Neural cell (in vitro differentiated cells): ENCODE measurements at regions not wholly inside any gene's neighbourhood (a gene's known extent, or its start where the extent isn't known, plus 50 kb on each side); places are given as distances from the start of the nearest gene placed in this dataset.

Source experiments
- H2AFZ ChIP-seq: fragments of 200-600, 300-800 bp; sonication (generic), shearing (Covaris generic); 2 replicates; pipeline ENCODE4 v1.6.0; 2014; ENCODE audit warnings: low read depth, mild to moderate bottlenecking, antibody characterized with exemption, low read length, moderate library complexity
- H3F3A ChIP-seq: fragments of 200-600 bp; shearing (Covaris generic); 2 replicates; pipeline ENCODE4 v1.6.1; 2016; ENCODE audit warnings: mild to moderate bottlenecking, moderate library complexity, mixed read lengths, antibody characterized with exemption, low read length; ENCODE audit not compliant: insufficient read depth, poor library complexity, severe bottlenecking
- H3K27ac ChIP-seq: fragments of 200-600, 300-800 bp; sonication (generic), shearing (Covaris generic); 2 replicates; pipeline ENCODE4 v1.5.1; 2014; ENCODE audit warnings: mild to moderate bottlenecking, low read length, moderate library complexity
- H3K27me3 ChIP-seq: fragments of 300-800, 200-600 bp; sonication (generic), shearing (Covaris generic); 2 replicates; pipeline ENCODE4 v1.6.0; 2014; ENCODE audit warnings: mild to moderate bottlenecking, low read depth, low read length, moderate library complexity; ENCODE audit not compliant: insufficient read depth
- H3K36me3 ChIP-seq: fragments of 300-800, 200-600 bp; sonication (generic), shearing (Covaris generic); 2 replicates; pipeline ENCODE4 v1.5.1; 2014; ENCODE audit warnings: mild to moderate bottlenecking, antibody characterized with exemption, low read length, moderate library complexity; ENCODE audit not compliant: insufficient read depth
- H3K4me2 ChIP-seq: fragments of 300-800, 200-600 bp; sonication (generic), shearing (Covaris generic); 2 replicates; pipeline ENCODE4 v1.6.0; 2014; ENCODE audit warnings: mild to moderate bottlenecking, low read length
- H3K4me3 ChIP-seq: fragments of 300-800, 200-600 bp; sonication (generic), shearing (Covaris generic); 2 replicates; pipeline ENCODE4 v1.5.1; 2014; ENCODE audit warnings: mild to moderate bottlenecking, low read length, moderate library complexity
- H3K79me2 ChIP-seq: fragments of 200-600 bp; shearing (Covaris generic); replicated peaks from 2 replicates; pipeline ENCODE4 v1.6.0; 2014; ENCODE audit warnings: mild to moderate bottlenecking, low read length, moderate library complexity; ENCODE audit not compliant: insufficient read depth
- H3K9ac ChIP-seq: fragments of 300-800, 200-600 bp; sonication (generic), shearing (Covaris generic); 2 replicates; pipeline ENCODE4 v1.6.1; 2016; ENCODE audit warnings: mild to moderate bottlenecking, low read length, mixed read lengths
- H3K9me2 ChIP-seq: fragments of 200-600 bp; shearing (Covaris generic); 2 replicates; pipeline ENCODE4 v1.6.1; 2016; ENCODE audit warnings: mild to moderate bottlenecking, low read length, mixed read lengths; ENCODE audit not compliant: insufficient read depth
- H3K9me3 ChIP-seq: fragments of 200-600, 300-800 bp; sonication (generic), shearing (Covaris generic); 2 replicates; pipeline ENCODE4 v1.6.1; 2016; ENCODE audit warnings: mild to moderate bottlenecking, mixed run types, low read length, moderate library complexity, mixed read lengths
- H4K20me1 ChIP-seq: fragments of 200-600 bp; shearing (Covaris generic); 2 replicates; pipeline ENCODE4 v1.6.1; 2016; ENCODE audit warnings: mild to moderate bottlenecking, mixed run types; ENCODE audit not compliant: insufficient read depth
- EP300 ChIP-seq: fragments of 450-650 bp; conservative IDR thresholded peaks from 2 replicates; pipeline ENCODE4 v1.6.1; 2014; ENCODE audit warnings: antibody characterized with exemption, mild to moderate bottlenecking, moderate library complexity; ENCODE audit not compliant: poor library complexity, severe bottlenecking
- EZH2 ChIP-seq: fragments of 200-600, 300-800 bp; shearing (Covaris generic), sonication (generic); IDR thresholded peaks from 2 replicates; pipeline ENCODE4 v1.6.1; 2014; ENCODE audit warnings: antibody characterized with exemption, low read length, borderline replicate concordance, mild to moderate bottlenecking; ENCODE audit not compliant: insufficient read depth, poor library complexity, severe bottlenecking
- MXI1 ChIP-seq: fragments of 450-650 bp; conservative IDR thresholded peaks from 2 replicates; pipeline ENCODE4 v1.6.1; 2014; ENCODE audit warnings: antibody characterized with exemption, mild to moderate bottlenecking; ENCODE audit not compliant: poor library complexity, severe bottlenecking
- POLR2AphosphoS5 ChIP-seq: IDR thresholded peaks from 2 replicates; pipeline ENCODE4 v1.6.1; 2012
- RAD21 ChIP-seq: fragments of 450-650 bp; conservative IDR thresholded peaks from 2 replicates; pipeline ENCODE4 v1.6.1; 2014; ENCODE audit warnings: antibody characterized with exemption, mild to moderate bottlenecking, moderate library complexity
- SMC3 ChIP-seq: fragments of 450-650 bp; conservative IDR thresholded peaks from 2 replicates; pipeline ENCODE4 v1.6.1; 2014; ENCODE audit warnings: antibody characterized with exemption, mild to moderate bottlenecking, moderate library complexity; ENCODE audit not compliant: poor library complexity
- TAF1 ChIP-seq: IDR thresholded peaks from 2 replicates; pipeline ENCODE4 v1.6.1; 2012; ENCODE audit warnings: low read depth
- TF ChIP-seq, protein P1 (sequence below): fragments of 450-650 bp; IDR thresholded peaks from 2 replicates; pipeline ENCODE4 v1.5.1; 2014; ENCODE audit warnings: antibody characterized with exemption, mild to moderate bottlenecking, moderate library complexity; ENCODE audit not compliant: poor library complexity, severe bottlenecking
- TF ChIP-seq, protein P2 (sequence below): IDR thresholded peaks from 2 replicates; pipeline ENCODE4 v1.6.1; 2012; ENCODE audit warnings: borderline replicate concordance

GRCh38 chr13:50116430-50116973, 101.3 kb downstream of the KCNRG start:
- H2AFZ ChIP-seq: no peak overlapping the region
- no peaks in the 10 kb centered on the region for H3K79me2 ChIP-seq
- no peaks in the 10 kb centered on the region for H3K9me2 ChIP-seq
- TF ChIP-seq, protein P1, sequence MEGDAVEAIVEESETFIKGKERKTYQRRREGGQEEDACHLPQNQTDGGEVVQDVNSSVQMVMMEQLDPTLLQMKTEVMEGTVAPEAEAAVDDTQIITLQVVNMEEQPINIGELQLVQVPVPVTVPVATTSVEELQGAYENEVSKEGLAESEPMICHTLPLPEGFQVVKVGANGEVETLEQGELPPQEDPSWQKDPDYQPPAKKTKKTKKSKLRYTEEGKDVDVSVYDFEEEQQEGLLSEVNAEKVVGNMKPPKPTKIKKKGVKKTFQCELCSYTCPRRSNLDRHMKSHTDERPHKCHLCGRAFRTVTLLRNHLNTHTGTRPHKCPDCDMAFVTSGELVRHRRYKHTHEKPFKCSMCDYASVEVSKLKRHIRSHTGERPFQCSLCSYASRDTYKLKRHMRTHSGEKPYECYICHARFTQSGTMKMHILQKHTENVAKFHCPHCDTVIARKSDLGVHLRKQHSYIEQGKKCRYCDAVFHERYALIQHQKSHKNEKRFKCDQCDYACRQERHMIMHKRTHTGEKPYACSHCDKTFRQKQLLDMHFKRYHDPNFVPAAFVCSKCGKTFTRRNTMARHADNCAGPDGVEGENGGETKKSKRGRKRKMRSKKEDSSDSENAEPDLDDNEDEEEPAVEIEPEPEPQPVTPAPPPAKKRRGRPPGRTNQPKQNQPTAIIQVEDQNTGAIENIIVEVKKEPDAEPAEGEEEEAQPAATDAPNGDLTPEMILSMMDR: no peak
- TF ChIP-seq SMC3 (no peak), POLR2AphosphoS5 (no peak), EP300 (no peak), MXI1 (no peak), TAF1 (no peak), EZH2 (no peak), RAD21 (no peak)
- TF ChIP-seq, protein P2, sequence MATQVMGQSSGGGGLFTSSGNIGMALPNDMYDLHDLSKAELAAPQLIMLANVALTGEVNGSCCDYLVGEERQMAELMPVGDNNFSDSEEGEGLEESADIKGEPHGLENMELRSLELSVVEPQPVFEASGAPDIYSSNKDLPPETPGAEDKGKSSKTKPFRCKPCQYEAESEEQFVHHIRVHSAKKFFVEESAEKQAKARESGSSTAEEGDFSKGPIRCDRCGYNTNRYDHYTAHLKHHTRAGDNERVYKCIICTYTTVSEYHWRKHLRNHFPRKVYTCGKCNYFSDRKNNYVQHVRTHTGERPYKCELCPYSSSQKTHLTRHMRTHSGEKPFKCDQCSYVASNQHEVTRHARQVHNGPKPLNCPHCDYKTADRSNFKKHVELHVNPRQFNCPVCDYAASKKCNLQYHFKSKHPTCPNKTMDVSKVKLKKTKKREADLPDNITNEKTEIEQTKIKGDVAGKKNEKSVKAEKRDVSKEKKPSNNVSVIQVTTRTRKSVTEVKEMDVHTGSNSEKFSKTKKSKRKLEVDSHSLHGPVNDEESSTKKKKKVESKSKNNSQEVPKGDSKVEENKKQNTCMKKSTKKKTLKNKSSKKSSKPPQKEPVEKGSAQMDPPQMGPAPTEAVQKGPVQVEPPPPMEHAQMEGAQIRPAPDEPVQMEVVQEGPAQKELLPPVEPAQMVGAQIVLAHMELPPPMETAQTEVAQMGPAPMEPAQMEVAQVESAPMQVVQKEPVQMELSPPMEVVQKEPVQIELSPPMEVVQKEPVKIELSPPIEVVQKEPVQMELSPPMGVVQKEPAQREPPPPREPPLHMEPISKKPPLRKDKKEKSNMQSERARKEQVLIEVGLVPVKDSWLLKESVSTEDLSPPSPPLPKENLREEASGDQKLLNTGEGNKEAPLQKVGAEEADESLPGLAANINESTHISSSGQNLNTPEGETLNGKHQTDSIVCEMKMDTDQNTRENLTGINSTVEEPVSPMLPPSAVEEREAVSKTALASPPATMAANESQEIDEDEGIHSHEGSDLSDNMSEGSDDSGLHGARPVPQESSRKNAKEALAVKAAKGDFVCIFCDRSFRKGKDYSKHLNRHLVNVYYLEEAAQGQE: no peak
- no peak overlapping the region for H3K4me3 ChIP-seq
- H3F3A ChIP-seq: no peaks in the 10 kb centered on the region
- H3K9ac ChIP-seq: no peak overlapping the region
- H4K20me1 ChIP-seq: no peaks in the 10 kb centered on the region
- H3K4me2 ChIP-seq: no peak overlapping the region
- H3K27me3 ChIP-seq: no peaks in the 10 kb centered on the region
- no peaks in the 10 kb centered on the region for H3K9me3 ChIP-seq
- no peaks in the 10 kb centered on the region for H3K36me3 ChIP-seq
- no peak overlapping the region for H3K27ac ChIP-seq

DNA sequence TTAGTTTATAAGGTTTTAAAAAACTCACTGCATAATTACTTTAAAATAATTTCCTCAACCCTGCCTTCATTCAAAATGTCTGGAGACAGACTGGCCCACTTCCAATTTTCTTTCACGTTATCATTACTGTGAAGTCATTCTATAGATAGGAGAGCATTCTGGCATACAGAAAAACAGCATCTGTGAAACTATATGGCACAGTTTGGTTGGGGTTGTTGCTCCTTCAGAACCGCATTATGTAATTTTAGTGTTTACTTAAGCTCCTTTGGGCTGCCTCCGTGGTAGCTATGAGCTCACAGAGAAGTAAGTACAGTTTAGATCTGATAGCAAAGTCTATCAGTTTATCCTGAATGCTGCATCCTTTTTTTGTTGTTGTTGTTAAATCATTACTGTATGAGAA, 104.3 kb downstream of the KCNRG start:
- Histone ChIP-seq H3K9me2 (no peaks in the 10 kb centered on the region), H4K20me1 (no peaks in the 10 kb centered on the region), H3K79me2 (peaks cover 16% of the 10 kb centered on the region), H3K4me2 (no peak overlapping the region), H2AFZ (no peak overlapping the region), H3K36me3 (no peaks in the 10 kb centered on the region), H3K9ac (no peak overlapping the region), H3F3A (no peaks in the 10 kb centered on the region), H3K27ac (no peak overlapping the region), H3K27me3 (no peaks in the 10 kb centered on the region), H3K4me3 (no peak overlapping the region), H3K9me3 (no peaks in the 10 kb centered on the region)
- TF ChIP-seq TAF1: no peak
- TF ChIP-seq POLR2AphosphoS5: no peak
- no peak for TF ChIP-seq MXI1
- no peak for TF ChIP-seq RAD21
- TF ChIP-seq, protein P2: no peak
- TF ChIP-seq, protein P1: no peak
- no peak for TF ChIP-seq EP300
- TF ChIP-seq SMC3: no peak
- no peak for TF ChIP-seq EZH2
